Iris pigment epithelial cell (primary cell): ENCODE measurements at regions not wholly inside any gene's neighbourhood (a gene's known extent, or its start where the extent isn't known, plus 50 kb on each side); places are given as distances from the start of the nearest gene placed in this dataset.

Experiments
- DNase-seq: peaks from one replicate; pipeline ENCODE4 v3.0.0-alpha.2; 2011; ENCODE audit warnings: low read depth

DNA sequence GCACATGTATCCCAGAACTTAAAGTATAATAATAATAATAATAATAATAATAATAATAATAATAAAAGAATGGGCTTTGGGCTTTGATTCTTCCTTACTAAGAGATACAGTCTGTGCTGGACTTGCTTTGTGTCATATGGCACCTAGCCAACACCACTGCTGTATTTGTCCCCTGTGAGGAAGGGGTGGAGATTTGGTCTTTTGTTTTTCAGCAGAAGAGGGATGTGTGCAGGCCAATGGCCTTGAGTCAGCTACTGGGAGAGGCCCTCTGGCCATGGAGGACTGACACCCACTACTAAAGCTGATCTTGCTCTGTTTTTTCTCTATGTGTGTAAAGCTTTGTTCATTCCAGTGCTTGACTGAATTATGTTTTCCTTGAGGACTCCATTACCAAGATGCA, 573.0 kb upstream of the PCDH15 start:
- no peak for DNase-seq

DNA sequence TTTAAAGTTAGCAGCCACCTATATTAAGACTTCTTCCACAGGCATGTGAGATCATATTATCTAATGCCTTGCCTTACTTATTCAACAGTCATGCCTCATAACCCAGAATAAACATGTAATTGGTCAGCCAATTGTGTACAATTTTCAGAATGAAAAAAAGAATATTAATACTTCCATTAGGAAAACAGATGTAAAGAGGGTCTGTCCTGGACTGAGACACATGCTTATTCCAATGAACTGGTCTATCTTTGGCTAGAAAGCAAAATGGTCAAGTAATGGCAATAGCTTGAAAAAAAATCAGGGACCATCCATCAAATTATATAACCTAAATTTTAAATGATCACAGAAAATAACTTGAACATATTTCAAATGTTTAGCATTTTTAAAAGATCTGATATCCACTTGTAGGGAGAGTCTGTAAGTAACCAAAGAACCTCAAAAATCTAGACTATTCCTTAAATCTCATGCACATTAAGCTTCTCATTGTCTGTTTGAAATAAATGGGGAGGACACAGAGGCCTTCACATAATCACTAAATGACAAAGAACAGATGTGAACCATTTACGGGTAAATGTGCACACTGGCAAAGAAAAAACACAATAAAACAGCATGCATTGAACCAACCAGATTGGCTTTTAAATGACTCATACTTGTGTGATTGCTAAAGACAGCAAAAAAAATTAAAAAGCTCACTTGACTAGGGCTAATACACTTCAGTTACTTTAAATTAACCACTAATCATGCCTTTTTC, 568.8 kb upstream of the PCDH15 start:
- peak; percentile 11 for DNase-seq

DNA sequence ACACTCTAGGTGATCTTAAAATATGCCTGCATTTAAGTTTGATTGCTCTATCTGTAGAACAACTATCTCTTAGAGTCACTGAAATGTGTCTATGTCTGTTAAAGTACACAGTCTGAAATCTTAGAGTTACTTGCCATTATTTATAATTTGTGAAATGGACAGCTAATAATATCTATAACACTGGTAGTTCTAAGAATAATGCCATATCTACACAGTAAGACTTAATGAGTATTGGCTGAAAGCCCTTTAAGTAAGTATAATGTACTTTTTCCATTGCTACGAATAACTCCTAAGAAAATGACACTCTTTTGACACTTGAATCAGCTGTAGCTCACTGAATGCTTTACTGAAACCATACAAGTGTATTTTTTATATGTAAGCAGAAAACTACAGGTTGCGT, 567.4 kb upstream of the PCDH15 start:
- no peak for DNase-seq

DNA sequence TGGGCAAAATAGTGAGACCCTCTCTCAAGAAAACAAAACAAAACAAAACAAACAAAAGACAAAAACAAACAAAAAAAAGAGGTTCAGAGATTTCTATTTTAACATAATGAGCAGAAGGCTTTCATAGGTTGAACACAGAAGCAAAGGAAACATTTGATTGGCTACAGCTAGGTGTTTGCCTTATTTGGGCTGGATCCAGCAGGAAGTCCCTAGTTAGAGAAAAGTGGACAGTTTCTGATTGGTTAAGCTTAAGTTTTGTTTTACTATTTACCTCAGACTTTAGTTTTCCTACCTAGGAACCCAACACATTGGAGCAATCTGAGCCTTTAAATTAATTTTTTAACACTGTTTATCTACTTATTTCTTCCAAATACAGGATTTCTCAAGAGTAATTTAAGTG, 566.5 kb upstream of the PCDH15 start:
- DNase-seq, result no peak

DNA sequence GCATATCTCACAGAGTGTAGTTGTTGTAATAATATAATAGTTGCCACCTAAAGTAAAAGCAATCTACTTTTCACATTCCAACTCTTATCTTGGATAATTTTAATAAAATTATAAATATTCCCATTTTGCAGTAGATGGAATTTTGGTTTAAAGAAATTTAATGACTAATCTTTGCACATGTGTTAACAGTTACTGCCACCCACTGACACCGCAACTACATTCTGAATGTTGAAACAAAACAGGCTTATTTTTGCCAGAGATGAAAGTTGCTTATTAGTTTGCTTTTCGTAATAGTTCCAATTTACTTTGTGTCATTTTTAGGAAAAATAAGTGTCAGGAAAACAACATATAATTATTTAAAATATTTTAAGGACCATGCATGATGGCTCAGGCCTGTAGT, 557.5 kb upstream of the PCDH15 start:
- no peak for DNase-seq

DNA sequence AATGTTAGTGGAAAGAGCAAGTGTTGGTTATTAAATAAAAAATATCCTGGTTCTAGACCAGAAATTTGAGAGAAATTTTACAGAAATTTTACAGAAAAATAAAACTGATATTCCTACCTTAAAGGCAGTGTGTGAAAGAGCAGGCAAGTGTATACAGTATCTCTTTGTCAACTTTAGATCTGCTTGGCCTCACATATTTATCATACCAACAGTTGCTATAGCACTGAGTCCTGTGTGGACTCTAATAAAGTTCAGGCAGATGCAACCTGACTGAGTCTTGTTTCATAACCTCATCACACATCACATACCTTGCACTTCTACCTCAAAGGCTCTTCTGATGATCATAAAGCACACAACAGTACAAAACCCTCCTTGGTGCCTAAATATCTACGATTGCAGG, 552.4 kb upstream of the PCDH15 start:
- DNase-seq, result no peak

DNA sequence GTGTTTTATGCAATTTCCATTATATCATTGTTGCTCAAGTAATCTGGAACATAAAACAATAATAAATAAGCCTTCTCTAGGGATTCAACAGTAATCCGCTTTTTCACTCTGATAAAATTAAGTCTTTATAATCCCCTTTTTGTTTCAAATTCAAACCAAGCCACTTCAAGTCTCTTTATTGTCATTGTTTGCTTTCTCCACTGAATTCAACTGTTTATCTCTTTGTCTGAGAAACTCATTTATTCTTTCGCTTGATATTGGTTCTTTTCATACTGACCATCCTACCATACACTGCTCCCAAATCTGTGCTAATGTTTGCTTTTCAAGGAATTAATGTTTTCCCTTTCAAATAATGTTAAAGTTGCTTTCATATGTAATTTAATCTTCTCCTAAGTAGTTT, 550.4 kb upstream of the PCDH15 start:
- DNase-seq, result no peak

DNA sequence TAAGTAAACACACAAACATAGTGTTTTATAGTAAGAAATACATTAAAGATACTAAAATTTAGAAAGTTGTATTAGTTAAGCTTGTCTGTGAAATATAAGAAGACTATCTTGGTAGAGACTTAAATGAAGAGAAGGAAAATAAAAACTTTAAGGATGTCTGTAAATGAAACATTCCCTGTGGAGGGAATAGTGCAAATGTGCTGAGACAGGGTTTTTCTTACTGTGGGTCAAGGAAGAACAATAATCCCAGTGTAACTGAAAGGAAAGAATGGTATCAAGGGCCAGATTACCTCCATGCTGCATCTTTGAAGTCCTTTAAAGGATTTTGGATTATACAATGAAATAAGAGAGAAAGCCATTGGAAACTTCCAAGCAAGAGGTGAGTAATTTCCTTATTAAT, 547.5 kb upstream of the PCDH15 start:
- DNase-seq, result no peak

DNA sequence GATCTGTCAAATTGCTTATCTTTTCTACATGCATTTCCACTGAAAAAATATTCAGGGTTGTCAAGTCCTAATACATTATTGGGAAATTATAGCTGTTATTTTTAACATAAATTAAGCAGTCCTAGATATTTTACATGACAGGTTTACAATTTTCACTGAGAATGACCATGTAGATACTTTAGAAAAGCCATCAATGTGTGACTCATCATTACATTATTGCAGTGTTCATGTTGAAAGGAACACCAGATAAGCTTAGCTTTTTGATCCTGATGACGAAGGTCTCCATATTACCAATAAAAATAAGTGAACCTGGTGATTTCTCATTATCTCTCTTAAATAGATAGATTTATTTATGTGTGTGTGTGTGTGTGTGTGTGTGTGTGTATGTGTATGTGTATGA, 529.5 kb upstream of the PCDH15 start:
- DNase-seq, result no peak

DNA sequence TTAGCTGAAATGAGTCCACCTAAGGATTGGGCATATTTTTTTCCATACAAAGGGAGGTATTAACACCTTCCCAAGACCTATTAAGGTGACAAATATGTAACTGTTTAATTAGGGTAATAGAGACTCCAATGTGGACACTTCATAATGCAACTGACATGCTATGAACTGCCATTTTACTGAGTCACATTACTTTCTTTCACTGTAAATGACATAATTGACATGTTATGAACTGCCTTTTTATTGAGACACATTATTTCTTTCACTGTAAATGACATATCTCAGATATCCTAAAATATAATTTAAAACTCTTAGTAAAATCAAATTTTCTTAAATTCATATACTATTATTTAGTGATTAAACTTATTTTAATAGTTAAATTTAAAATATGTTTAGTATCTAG, 528.8 kb upstream of the PCDH15 start:
- DNase-seq, result no peak

DNA sequence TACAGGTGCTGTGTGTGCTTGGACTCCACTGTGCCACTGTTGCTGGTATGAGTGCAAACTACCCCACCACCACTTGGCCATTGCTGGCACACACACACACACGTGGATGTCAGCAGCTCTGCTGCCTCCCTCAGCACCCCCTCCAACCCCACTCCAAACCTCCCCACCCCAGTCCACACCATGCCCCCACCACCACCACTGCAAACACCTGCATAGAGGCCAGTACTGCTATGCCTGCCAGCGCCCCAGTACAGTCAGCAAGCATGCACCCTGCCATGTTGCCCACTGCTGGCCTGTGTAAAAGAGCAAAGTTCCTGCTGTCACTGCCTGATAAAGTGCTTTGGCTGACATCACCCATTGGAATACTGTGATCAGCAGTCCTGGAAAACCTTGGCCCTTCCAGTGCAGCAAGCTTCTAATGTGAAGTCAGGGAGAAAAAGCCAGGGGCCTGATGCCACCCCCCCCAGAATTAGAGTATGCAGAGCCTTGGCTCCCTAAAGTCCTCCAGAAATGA, 519.2 kb upstream of the PCDH15 start:
- no peak for DNase-seq

DNA sequence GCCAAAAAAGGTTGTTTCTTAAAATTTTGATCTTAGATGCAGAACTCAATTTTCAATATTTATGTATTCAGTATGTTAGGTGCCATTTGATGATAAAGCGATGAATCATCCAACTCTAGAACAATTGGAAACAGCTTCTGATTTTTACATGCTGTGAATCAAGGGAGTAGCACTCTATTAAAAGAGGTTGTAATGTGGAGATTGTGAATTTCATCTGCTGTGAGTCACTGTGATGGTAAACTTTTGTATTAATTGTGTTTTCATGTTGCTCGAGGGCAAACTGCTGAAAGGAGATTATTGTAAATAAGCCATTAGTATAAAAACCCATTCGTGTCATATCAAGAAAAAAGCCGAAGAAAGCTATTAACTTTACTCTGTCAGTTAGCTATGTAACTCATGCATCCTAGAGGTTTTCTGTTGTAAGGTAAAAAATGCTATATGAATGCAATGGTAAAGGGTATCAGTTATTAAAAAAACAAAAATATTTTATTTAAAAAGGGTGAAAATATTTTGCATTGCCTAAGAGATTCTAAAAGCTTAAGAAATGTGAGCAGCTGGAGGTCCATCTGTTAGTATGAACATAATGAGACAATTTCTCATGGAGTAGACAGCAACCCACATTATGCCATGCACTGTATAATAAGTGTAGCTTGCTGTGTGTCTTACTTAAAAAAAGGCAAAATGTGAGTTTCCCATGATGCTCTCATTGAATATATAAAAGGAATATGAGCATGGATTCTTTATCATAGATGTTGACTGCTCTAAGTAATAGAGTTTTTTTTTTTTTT, 511.0 kb upstream of the PCDH15 start:
- DNase-seq, result no peak

DNA sequence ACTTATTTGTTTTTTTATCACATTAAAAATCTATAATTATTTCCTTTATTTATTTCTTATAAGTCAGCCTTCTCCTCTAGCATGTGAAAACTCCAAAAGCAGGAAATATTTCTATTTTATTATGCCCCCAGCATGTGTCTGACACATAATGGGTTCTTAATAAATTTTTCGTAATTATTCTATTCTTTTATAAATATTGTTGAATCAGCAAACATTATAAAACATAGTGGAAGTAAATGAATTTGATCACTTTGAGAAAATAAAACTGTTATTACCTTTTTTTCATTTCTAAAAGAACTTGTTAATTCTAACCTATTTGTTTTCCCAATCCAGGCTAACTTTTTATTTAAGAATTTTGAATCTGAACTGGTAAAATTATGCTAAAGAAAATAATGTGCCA, 509.1 kb upstream of the PCDH15 start:
- no peak for DNase-seq

DNA sequence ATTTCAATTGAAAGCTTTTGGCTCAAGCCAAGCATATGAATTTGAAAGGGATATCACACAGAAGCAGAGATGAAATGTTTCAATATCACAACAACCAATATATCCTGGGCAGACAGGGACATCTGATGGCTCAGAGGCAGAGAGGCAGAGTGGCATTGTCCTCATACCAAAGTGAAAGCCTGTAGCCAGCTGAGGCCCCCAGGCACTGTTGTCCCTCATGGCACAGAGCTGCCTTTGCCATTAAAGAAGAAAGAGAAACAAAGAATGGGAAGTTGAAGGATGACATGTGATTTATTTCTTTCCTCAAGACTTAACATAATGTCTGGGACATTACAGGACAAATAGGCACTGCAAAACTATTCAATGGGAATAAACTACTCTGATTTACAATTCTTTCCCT, 504.3 kb upstream of the PCDH15 start:
- DNase-seq, result no peak

DNA sequence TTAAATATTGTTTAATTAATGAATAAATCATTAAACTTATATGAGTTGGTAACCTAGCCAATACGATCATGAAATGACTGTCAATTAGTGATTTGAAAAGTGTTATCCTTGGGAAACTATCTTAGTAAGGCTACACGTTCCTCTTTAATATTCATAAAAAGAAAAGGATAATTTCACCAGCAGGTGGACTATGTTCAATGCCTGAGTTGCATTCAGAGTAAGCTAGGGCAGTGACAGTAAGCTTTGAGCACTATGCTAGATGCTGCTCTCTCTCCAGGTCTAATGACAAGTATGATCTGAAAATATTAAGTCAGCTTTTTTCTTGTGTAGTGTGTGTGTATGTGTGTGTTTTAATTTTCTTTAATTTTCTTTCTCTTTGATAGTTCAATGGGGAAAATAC, 486.3 kb upstream of the PCDH15 start:
- no peak for DNase-seq

DNA sequence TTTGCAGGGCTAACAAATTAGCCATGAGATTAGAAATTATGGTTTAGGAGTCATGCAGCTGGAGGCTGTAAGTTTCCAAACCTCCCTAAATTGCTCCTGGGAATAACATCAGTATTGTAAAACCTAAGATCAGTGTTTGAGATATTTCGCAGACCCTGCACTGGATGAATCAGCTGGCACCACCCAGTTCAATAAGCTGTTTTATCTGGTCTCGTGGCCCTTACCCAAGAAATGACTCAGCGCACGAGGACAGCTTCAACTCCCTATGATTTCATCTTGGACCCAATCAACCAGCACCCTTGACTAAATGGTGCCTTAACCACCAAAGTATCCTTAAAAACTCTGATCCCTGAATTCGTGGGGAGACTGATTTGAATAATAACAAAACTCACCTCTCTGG, 482.0 kb upstream of the PCDH15 start:
- DNase-seq, result no peak

DNA sequence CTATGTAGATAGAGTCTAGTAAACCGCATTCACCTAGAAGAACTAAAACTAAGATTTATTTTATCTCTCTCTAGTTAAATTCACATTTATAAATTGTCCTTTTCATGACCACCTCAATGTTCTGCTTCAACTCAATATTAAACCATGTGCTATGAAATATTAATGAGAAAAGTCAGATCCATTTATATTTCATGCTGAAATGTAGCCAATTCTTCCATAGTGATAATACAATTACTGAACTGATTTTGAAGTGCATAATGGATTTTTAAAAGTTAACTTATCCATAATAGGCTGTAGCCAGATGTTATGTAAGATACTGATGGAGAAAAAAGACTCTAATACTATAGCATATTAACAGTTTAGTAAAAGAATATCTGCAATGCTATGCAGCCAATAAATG, 479.7 kb upstream of the PCDH15 start:
- no peak for DNase-seq

DNA sequence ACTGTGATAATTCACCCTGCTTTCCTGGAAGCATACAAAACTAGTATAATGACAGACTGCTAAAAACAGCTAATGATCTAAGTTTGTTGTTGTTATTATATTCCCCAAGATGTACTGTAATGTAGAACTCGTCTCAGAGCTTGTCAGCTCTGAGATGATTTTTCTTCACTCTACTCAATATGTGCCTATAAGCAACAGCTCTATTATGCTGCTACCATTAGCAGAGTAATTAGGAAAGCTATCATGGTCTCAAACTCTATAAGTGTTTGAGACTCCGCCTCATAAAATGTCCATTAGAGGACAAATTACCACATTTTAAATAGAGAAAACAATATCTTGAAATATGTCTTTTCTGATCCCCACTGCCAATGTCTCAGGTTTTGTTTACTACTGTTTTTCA, 476.5 kb upstream of the PCDH15 start:
- DNase-seq, result no peak

DNA sequence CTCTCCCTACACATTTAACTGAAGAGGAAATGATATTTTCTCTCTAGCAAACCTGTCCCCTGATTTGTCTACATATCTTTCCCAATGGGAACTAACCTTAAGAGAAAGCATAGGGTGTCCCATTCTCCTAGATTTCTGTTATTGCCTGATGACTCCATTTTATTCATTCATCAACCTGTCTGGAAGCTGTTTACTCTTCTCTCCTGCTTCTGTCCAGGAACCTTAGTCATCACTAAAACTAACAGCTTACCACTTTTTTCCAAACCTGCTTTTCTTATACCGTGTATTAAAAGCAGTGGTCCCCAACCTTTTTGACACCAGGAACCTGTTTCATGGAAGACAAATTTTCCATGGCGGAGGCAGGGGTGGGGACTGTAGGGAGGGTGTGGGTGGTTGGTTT, 473.3 kb upstream of the PCDH15 start:
- DNase-seq, result no peak

DNA sequence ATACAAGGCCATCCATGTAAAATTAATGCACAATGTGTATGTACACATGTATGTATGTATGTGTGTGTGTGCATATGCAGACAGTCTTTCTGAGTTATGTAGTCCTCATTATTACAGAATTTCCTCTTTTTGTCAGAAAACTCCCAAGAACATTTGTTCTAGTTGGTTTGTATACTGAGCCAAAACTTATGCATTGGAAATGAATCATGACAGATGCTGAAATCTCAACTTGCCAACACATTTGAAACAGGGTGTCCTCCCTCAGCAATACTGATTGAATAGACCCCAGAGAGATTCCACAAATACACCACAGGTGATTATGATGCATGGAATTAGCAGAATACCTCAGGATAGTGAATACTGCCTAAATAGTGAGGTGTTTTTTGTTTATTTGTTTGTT, 472.9 kb upstream of the PCDH15 start:
- no peak for DNase-seq

DNA sequence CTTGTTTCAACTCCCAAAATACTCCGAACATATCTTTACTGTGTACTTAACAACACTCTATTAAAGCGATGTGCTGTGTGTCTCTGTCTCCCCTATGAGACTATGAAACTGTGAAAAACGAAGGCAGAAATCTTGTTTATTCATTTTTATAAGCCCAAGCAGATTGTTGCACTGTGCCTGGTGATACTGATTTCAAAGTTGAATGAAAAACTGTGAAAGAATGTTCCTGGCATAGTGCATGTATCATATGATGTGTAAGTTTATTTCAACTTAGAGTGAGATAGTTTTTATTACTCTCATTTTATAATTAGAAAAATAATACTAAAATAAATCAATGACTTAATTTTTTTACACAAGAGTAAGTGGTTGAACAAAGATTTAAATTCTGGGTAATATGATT, 471.9 kb upstream of the PCDH15 start:
- DNase-seq, result no peak

DNA sequence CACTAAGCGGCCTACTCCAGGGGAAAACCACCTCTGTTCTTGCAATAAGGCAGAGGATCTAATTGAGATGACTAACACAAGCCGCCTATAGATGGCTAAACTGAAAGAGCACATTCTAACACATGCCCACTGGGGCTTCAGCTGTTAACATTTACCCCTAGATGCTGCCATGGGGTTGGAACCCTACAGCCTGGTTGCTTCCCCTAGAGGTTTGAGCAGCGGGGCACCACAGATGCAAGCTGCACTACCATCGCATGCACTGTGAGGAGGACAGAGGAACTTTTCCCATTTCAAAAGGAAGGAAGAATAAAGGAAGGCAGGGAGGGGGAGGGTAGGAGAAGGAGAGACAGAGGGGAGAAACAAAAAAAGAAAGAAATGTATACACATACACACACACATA, 465.8 kb upstream of the PCDH15 start:
- DNase-seq, result no peak

DNA sequence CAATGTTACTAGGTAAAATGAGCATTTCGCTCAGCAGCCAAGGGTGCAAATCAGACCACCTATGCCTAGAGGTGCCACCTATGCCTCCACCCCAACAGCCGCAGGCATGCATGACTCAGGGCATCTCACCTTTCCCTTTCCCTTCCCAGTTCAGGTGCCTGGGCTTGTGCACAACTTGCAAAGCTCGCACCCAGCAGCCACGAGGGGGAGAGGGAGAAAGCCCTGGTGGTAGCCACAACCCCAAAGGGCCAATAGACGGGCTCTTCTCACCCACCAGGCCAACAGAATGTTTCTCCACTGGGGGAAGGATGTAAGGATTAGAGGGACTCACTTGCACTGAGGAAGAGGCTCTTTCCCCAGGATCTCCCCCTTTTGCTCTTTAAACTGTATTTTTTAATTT, 462.3 kb upstream of the PCDH15 start:
- DNase-seq, result no peak

DNA sequence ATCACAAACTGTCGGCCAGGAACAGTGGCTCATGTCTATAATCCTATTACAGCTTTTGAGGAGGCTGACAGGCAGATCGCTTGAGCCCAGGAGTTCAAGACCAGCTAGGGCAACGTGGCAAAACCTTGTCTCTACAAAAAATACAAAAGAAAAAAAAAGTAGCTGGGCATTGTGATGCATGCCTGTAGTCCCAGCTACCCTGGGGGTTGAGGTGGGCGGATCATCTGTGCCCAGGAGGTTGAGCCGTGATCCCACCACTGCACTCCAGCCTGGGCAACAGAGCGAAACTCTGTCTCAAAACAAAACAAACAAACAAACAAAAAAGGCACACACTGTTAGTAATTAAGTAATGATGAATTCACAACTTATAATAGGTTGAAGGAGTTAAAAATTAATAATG, 441.5 kb upstream of the PCDH15 start:
- no peak for DNase-seq
